Embryonic facial prominence (tissue), 1 donor: ENCODE measurements at regions not wholly inside any gene's neighbourhood (a gene's known extent, or its start where the extent isn't known, plus 50 kb on each side); places are given as distances from the start of the nearest gene placed in this dataset.
"Not testable (repeated sequence)": the region's sequence is repeated elsewhere in the genome, so short reads cannot be mapped to it uniquely, and the experiment has no call there.

Experiments used
- DNase-seq: peaks from one replicate; pipeline ENCODE4 v3.0.0-alpha.2; 2016; ENCODE audit errors: extremely low spot score

GRCh38 chr10:60618861-60619260 lies 159.4 kb upstream of the CDK1 start:
- no peak for DNase-seq

GRCh38 chr10:60615541-60615940 lies 162.7 kb upstream of the CDK1 start:
- DNase-seq = no peak

DNA sequence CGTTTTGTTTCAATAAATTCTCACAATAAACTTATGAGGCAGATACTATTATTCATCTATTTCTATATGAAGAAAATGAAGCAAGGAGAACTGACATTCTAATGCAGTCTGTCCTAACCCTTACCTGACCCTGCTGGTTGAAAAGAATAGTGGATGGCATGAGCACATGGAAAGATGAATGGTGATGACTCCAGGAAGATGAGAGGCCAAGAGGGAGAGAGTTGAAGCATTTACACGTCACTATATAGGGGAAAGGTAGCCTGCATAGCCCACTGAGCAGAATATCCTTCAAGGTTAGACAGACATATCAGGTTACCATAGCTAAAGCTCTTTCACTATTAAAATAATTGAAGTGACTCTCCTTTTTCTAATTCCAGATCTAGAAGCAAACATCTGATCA lies 163.9 kb upstream of the CDK1 start:
- no peak for DNase-seq

DNA sequence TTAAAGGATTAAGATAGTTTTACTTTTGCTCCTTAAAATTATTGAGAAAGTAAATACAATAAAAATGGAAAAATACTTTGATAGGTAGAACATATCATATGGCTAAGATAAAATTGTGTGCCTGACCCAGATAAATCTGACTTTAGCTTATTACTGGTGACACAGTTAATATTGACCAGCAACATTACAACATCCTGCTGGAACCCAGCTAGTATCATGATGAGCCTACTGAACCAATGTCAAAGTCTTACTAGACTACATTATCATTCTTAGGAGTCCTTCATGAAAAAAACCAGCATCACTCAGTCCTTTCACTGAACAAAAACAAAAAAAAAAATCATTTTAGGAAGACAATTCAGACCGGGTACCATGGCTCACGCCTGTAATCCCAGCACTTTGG lies 164.8 kb upstream of the CDK1 start:
- DNase-seq = no peak

- no peak for DNase-seq
Observed at GRCh38 chr10:60611291-60611747, 167.0 kb upstream of the CDK1 start.

DNA sequence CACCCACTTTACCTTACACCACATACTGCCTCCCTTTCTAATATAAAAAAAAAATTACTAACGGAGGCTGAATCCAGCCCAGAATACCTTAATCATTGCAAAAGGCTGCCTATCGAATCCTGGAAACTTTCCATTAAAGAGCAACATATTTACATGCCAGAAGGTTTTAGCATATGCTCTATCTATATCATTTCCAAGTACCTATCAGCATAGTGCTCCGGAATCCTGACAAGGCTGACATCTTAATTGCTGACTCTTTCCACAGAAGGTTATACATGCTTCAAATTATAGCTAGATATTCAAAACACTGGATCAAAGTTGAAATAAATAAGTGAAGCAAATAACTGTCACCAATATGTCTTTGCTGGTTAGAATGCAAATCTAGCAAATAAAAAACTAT lies 170.9 kb upstream of the CDK1 start:
- no peak for DNase-seq

DNA sequence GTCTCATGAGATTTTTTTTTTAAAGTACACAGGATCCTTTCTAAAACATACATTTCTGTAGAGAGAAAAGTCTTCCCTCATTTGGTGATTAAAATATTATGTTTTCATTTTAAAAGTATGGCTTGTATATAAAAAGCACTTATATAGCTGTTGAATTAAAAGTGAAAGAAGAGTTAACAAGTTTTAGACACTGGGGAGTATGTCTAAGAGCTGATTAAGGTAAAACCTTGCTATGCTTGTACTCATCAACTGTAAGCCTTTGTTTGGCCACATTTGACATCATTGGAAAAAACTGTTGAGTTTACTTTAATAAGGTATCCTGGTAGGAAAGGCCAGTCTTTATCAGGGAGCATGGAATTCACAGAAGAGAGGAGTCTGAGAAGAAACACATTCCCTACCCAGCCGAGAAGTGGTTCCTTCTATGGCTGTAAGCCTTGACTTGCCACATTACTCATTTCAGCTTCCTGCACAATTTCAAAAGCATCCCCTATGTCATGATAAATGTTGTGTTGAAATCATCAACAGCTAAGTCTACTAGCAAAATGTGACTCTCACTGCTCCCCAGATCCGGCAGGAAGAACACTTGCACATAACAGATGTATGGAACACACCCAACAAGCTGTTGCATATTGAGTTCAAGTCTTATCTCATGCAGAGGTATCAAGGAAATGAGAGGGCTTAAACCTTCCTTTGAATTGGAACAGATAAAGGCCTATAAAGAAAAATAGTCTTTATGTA lies 171.8 kb upstream of the CDK1 start:
- DNase-seq = no peak

- DNase-seq = no peak
Observed at GRCh38 chr10:60605476-60605875, 172.8 kb upstream of the CDK1 start.

- peak; percentile 9 for DNase-seq
Observed at GRCh38 chr10:60604342-60604741, 173.9 kb upstream of the CDK1 start.

DNA sequence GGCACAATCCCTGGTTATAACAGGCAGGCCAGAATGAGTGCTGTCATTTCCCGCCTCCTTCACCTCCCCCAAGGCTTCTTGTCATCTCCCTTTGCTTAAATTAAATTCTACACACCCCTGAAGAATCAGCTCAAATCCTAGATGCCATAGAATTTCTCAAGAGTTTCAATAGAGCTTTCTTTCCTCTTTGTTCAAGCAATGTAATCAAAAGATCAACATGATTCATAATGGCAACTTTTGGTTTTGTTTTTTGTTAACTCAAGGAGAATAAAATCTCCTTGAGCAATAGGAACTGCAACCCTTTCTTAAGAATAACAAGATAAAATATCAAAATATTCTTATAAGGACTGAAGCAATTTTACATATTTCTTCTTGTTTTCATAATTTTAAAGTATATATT lies 180.8 kb upstream of the CDK1 start:
- DNase-seq = no peak

- DNase-seq = no peak
Observed at GRCh38 chr10:60595852-60596251, 182.4 kb upstream of the CDK1 start.

- DNase-seq = no peak
Observed at GRCh38 chr10:60594476-60595051, 183.7 kb upstream of the CDK1 start.

GRCh38 chr10:60591119-60591518 lies 187.2 kb upstream of the CDK1 start:
- DNase-seq = no peak

- no peak for DNase-seq
Observed at GRCh38 chr10:60589376-60589775, 188.9 kb upstream of the CDK1 start.

- not testable (repeated sequence) for DNase-seq
Observed at GRCh38 chr10:60581782-60582181, 192.1 kb upstream of the ANK3 start.

DNA sequence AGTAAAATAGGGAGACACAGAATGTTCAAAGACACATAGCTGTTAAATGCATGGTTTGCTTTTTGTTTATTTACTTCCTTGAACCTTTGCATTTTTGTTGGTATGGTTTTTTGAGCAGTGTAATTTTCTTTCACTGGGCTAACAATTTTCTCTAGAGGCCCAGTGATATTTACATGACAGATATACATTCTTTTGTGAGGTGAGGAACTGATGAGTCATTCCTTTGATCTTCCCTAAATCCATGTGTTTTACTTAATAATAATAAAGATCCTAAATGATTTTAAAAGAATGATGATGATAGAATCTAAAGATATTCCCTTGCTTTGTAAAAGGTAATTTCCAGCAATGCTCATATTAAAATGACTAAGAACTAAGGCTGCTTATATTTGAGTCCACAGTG lies 188.5 kb upstream of the ANK3 start:
- DNase-seq = no peak

DNA sequence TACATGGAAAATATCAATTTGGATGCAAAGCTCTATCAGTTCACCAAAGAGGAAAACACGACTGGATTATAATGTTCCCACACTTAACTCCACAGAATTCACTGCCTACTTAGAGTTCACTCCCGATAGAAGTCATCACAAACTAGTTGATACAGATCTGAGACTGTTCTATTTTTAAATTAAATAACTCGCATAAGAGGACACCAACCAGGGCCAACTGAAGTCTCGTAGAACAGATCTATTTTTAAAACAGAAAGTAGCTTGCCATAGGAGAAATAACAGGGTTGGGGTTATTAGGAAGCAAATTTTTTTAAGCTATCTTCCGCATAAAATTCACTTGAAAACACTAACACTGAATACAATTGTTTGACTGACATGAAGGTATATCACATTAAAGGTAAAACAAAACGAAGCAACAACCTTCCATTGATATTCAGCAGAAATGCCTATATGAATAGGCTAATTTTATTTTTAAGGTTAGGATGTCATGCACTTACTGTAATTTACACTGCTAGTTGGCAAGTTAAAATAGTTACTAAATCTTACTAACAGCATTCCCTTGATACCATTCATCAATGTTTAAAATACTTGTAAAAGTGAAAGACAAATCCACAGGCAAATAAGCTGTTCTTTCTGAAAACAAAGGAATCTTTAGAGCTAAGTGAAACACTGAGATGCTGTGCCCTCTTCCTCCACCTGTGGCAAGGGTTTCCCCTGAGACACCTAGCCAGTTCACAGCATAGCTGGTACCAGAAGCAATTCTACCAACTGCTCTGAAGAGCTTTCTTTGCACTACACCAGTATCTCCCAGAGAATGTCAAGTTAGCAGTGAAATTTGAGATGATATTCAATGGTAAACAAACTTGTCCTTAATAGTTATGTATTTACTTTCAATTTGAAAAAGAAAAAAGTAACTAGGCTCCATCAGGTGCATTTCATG lies 186.7 kb upstream of the ANK3 start:
- no peak for DNase-seq

GRCh38 chr10:60575105-60575504 lies 185.4 kb upstream of the ANK3 start:
- DNase-seq = no peak

DNA sequence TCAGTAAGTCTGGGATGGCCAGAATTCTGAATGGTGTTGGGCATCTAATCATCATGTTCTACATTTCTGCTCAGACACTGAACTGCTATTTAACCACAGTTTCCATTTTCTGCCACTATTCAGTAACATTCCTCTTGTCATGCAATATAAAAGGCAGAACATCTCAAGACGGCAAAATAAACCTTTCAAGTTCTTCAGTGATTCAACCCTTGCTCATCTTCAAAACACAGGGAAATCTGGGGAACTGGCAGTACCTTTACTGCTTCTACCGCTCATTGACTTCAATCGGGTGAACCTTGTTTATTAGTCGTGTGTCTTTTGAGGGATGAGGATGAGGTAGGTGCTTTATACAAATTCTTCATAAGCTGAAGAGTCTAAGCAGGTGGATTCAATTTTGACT lies 184.7 kb upstream of the ANK3 start:
- no peak for DNase-seq

DNA sequence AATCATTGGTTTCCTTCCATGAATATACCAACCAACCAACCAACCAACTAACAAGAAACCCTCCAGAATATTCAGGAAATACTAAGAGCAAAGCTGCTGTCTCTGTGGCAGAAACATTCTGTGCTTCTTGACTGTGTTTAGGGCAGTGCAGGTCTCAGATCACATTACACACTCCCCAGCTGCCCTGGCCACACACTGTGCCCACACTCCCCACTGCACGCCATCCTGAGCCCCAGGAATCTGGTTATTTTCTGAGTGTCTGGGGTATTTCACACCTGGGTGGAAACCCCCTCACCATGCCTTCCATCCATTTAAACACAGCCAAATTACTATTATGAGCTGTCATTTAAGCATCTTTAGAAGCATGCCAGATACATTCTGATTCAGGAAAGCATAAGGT lies 183.7 kb upstream of the ANK3 start:
- DNase-seq = no peak

DNA sequence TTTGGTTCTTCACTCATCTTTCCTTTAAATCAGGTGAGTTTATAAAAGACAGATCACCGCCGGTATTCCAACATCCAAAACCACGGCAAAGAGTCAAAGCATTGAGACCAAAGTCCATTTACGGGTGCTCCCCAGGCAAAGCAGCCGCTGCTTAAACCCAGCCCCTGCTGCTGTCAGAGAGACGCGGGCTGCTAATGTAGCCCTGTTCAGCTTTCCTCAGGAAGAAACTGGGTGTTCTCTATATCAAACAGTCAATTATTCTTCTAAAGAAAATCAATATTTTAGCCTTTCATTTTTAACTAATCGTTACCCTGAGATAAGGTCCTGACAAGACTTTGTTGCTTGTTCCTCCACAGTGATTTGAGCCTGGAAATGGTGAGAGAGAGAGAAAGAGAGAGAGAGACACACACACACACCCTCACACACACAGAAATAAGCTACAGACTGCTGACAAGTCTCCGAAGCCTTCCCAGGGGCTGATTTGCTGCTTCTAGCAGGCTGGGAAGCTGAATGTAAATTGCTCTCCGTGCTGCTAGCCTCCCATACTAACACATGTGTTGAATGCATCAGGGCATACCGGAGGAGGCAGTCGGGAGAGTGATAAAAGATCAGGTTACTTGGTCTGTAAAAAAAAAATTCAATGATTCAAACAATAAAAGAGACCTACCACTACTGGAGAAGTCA lies 183.0 kb upstream of the ANK3 start:
- peak; percentile 51 for DNase-seq

GRCh38 chr10:60570896-60571295 lies 181.2 kb upstream of the ANK3 start:
- no peak for DNase-seq
